ENCODE measurements at regions not wholly inside any gene's neighbourhood (a gene's known extent, or its start where the extent isn't known, plus 50 kb on each side); places are given as distances from the start of the nearest gene placed in this dataset.

DNA sequence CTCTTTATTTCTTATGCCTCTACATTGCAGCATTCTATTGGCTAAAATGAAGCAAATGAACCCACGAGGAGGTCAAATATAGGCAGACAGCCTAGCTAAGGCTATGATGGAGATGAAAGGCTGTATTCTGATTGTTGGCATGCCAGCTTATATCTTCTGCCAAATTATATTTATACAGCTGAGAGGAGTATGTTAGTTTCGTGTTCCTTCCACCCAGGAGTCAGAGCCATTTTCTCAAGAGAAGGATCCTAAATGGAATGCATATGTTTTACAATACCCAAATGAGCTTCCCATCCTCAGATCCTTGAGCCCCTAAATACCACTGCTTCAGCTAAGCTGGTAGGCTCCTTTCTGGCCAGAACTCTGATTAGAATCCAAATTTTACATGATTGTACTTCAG, 178.4 kb upstream of the HDDC2 start:
- WGBS, 10 experiments = 6 to 100% (median 46%) methylated on average over 1 to 2 of the region's 2 CpGs; no CpG with 5 or more reads in 2 of the 10 experiments
- Histone ChIP-seq H3K4me3 (no peak overlapping the region), H3K4me1 (replicated peaks in 1 of 2) (no peaks in the 10 kb centered on the region), H3K27ac (no peak overlapping the region)
- in situ Hi-C loops (cut with MboI; ENCODE audit: low pct_unique_long_range_greater_than_20kb in 2 of 9, low sequenced_read_pairs in 9 of 9, unreplicated experiment in 9 of 9) = no loop called here
- no peak for ATAC-seq (replicated peaks in 6 of 8)

DNA sequence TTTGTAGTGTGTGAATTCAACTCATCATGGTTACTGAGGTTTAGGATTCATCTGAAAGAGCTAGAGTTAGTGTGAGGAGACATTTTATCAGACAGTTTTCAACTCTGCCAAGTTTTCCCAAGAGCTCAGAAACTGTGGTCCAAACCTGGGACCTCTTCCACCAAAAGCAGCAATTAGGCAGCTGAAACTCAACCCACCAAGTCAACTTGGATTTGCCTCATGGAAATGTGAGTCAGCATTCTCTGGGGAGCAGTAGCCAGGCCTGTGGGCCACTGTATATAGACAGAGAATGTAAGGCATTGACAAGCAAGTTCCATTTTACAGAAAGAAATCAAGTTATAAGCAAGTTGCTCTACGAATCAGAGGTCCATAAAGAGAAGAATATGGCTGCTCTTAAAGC, 178.8 kb upstream of the HDDC2 start:
- Histone ChIP-seq H3K27ac (no peak overlapping the region), H3K4me1 (replicated peaks in 1 of 2) (no peaks in the 10 kb centered on the region), H3K4me3 (no peak overlapping the region)
- WGBS, 10 experiments = 33 to 86% (median 70%) methylated on average over 1 of the region's 1 CpG; no CpG with 5 or more reads in 5 of the 10 experiments
- ATAC-seq (replicated peaks in 6 of 8) = no peak
- in situ Hi-C loops (cut with MboI; ENCODE audit: low pct_unique_long_range_greater_than_20kb in 2 of 9, low sequenced_read_pairs in 9 of 9, unreplicated experiment in 9 of 9) = no loop called here

DNA sequence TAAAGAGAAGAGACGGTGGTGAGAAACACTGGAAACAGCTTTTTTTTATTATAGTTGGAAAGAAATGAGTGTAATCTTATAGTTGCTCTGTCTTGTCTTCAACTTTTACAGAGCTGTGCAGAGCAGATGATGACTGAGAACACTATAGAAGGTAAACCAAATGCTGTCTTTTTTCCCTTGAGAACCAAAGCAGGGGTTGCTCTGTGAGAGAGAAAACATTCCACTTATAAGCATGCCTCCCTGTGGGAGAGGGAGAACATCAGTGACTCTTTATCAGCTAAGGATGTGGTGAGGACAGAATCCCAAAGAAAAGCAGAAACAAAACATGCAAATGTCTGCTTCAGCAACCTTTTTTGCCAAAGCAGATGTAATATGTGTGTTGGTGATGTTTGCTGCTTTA, 179.3 kb upstream of the HDDC2 start:
- no peak overlapping the region for H3K4me3 ChIP-seq
- no peaks in the 10 kb centered on the region for H3K4me1 ChIP-seq (replicated peaks in 1 of 2)
- no peak for ATAC-seq (replicated peaks in 6 of 8)
- WGBS, 10 experiments = 10 to 100% (median 89%) methylated on average over 1 of the region's 1 CpG; no CpG with 5 or more reads in 4 of the 10 experiments
- H3K27ac ChIP-seq = no peak overlapping the region
- in situ Hi-C loops (cut with MboI; ENCODE audit: low pct_unique_long_range_greater_than_20kb in 2 of 9, low sequenced_read_pairs in 9 of 9, unreplicated experiment in 9 of 9) = no loop called here

DNA sequence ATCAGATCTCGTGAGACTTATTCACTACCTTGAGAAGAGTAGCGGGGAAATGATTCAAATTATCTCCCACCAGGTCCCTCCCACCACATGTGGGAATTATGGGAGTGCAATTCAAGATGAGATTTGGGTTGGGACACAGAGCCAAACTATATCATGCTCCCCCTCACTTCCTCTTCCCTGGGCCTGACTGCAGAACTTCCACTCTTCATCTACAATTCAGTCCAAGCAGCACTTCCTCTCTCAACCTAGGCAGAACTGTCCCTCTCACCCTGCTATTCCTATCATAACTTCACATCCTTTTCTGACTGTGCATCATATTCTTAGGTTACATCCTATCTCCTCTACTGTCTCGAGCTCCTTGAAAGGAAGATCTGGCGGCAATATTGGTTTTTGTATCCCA, 184.0 kb upstream of the HDDC2 start:
- in situ Hi-C loops (cut with MboI; ENCODE audit: low pct_unique_long_range_greater_than_20kb in 2 of 9, low sequenced_read_pairs in 9 of 9, unreplicated experiment in 9 of 9) = no loop called here
- Histone ChIP-seq H3K4me3 (no peak overlapping the region), H3K27ac (no peak overlapping the region), H3K4me1 (replicated peaks in 1 of 2) (no peaks in the 10 kb centered on the region)
- 7 to 100% (median 62%) methylated on average over 1 to 4 of the region's 4 CpGs; no CpG with 5 or more reads in 1 of the 10 experiments for WGBS, 10 experiments
- ATAC-seq (replicated peaks in 6 of 8) = no peak

DNA sequence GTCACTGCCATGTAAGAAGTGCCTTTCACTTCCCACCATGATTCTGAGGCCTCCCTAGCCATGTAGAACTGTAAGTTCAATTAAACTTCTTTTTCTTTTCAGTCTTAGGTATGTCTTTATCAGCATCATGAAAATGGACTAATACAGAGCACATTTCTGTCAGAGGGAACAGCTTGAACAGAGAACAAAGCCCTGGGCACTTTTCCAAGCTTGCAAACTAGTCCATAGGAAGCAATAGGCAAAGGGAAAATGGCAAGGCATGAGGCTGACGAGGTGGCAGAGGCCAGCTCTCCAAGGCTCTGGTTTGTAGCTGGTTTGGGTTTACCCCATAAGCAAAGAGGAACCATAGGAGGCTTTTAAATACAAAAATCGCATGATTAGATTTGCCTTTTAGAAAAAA, 185.1 kb upstream of the HDDC2 start:
- Histone ChIP-seq H3K4me1 (replicated peaks in 1 of 2) (peaks cover 0 to under 1% of the 10 kb centered on the region in 2 donors), H3K27ac (no peak overlapping the region), H3K4me3 (no peak overlapping the region)
- in situ Hi-C loops (cut with MboI; ENCODE audit: low pct_unique_long_range_greater_than_20kb in 2 of 9, low sequenced_read_pairs in 9 of 9, unreplicated experiment in 9 of 9) = no loop called here
- 0 to 100% (median 61%) methylated on average over 1 to 2 of the region's 2 CpGs; no CpG with 5 or more reads in 1 of the 10 experiments for WGBS, 10 experiments
- ATAC-seq (replicated peaks in 6 of 8) = no peak

DNA sequence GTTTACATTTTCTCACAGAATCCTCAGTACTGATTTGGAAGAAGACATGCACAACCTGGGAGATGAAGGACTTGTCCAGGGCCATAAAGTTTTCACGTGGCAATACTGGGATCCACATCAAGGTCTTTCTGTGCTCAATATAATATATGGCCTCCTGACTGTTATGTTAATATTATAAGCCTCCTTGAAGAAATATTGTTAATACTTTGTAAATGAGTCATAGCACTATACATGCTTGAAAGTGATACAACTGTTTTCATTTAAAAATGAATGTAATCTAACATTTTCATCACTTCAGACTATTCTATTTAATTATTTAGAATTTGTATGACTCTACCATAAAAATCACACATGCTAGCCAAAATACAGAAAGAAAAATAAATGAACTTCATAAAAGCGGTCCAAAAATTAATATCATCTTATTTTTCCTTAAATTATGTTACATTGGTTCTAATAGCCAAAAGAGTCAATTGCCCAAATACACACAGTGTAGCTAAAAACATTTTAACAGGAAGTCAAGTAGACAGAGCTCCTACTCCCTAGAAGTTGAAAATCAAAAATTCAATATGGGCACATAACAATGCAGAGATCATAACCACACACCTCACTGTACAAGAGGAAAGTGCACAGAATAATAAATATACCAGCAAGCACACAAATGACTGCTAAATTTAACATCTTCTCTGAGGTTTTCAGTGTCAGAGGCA, 188.0 kb upstream of the HDDC2 start:
- Histone ChIP-seq H3K27ac (no peak overlapping the region), H3K4me1 (replicated peaks in 1 of 2) (peaks cover 0 to 5% of the 10 kb centered on the region in 2 donors), H3K4me3 (no peak overlapping the region)
- in situ Hi-C loops (cut with MboI; ENCODE audit: low pct_unique_long_range_greater_than_20kb in 2 of 9, low sequenced_read_pairs in 9 of 9, unreplicated experiment in 9 of 9) = no loop called here
- ATAC-seq (replicated peaks in 6 of 8) = peak in 3 of 8 experiments; percentile 60 to 68 (median 65)
- 0 to 100% (median 81%) methylated on average over 1 to 2 of the region's 2 CpGs for WGBS, 10 experiments

DNA sequence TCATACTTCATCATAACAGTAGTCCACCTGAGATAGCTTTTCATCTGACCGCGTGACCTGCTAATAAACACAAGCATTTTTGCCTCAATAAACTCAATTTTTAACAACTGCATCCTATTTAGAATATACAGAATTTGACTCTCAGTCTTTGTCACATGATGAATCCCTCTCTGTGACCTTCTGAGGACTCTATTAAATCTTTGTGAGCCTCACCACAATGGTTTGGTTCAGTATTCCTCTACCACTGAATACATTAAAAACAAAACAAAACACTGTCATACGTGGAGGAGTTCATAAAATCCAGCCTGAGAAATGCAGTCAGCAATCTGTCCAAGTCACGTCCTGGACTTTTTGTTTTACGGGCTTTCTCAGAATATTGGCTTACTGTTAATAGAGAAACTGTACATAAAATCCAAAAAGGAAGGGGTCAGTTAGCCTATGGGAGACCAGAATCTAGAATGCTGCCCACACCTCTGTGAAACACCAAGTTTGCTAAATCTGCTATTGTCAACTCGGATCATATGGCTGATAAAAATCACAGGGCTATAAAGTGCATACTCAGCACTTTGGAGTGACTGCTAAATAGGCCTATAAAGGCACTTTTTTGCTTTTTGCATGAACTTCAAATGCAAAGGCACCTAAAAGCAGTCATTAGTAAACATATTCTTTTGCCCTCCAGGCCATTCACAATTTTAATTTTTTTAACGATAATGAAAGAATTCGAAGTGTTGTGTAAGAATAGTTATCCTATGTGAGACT, 190.3 kb upstream of the HDDC2 start:
- in situ Hi-C loops (cut with MboI; ENCODE audit: low pct_unique_long_range_greater_than_20kb in 2 of 9, low sequenced_read_pairs in 9 of 9, unreplicated experiment in 9 of 9) = no loop called here
- no peak overlapping the region for H3K4me3 ChIP-seq
- peaks cover 0 to 5% of the 10 kb centered on the region in 2 donors for H3K4me1 ChIP-seq (replicated peaks in 1 of 2)
- H3K27ac ChIP-seq = no peak overlapping the region
- WGBS, 10 experiments = 35 to 100% (median 78%) methylated on average over 2 to 8 of the region's 8 CpGs
- no peak for ATAC-seq (replicated peaks in 6 of 8)

DNA sequence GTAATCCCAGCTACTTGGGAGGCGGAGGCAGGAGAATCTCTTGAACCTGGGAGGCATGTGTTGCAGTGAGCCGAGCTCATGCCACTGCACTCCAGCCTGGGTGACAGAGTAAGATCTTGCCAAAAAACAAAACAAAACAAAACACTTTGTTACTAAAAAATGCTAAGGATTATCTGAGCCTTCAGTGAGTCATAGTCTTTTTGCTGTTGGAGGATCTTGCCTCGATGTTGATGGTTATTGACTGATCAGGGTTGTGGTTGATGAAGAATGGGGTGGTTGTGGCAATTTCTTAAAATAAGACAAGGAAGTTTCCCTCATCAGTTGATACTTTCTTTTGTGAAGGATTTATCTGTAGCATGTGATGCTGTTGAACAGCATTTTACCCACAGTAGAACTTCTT, 196.8 kb upstream of the HDDC2 start:
- no peak overlapping the region for H3K27ac ChIP-seq
- H3K4me1 ChIP-seq (replicated peaks in 1 of 2) = no peaks in the 10 kb centered on the region
- ATAC-seq (replicated peaks in 6 of 8) = no peak
- H3K4me3 ChIP-seq = no peak overlapping the region
- in situ Hi-C loops (cut with MboI; ENCODE audit: low pct_unique_long_range_greater_than_20kb in 2 of 9, low sequenced_read_pairs in 9 of 9, unreplicated experiment in 9 of 9) = no loop called here
- 41 to 100% (median 76%) methylated on average over 1 to 3 of the region's 3 CpGs; no CpG with 5 or more reads in 3 of the 10 experiments for WGBS, 10 experiments

DNA sequence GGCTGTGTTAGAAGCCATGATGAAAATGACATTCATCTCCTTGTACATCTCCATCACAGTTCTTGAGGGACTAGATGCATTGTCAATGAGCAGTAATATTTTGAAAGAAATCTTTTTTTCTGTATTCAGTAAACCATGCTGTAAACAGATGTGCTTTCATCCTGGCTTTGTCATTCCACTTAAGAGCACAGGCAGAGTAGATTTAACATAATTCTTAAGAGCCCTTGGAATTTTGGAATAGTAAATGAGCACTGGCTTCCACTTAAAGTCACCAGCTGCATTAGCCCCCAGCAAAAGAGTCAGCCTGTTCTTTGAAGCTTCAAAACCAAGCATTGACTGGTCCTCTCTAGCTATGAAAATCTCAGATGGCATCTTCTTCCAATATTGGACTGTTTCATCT, 197.8 kb upstream of the HDDC2 start:
- no peaks in the 10 kb centered on the region for H3K4me1 ChIP-seq (replicated peaks in 1 of 2)
- in situ Hi-C loops (cut with MboI; ENCODE audit: low pct_unique_long_range_greater_than_20kb in 2 of 9, low sequenced_read_pairs in 9 of 9, unreplicated experiment in 9 of 9) = no loop called here
- peak in 3 of 8 experiments; percentile 26 to 92 (median 80) for ATAC-seq (replicated peaks in 6 of 8)
- no peak overlapping the region for H3K4me3 ChIP-seq
- no peak overlapping the region for H3K27ac ChIP-seq

DNA sequence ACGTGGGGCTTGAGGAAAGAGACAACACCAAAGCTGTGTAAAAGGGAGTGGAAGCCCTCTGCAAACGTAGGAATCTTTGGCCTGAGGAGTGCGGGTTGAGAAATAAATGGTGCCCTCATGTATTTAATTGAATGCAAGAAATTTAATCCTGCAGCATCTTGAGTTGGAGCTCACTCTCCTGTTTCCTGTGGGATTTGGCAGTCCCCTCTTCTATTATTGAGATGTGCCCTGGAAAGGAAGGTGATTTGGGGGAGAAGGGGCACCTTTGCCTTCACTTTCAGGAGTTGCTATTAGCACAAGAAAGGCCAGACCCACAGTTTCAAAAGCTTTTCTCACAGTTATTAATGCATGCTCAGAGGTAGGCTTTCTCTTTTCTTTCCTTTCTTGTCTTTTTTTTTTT, 201.4 kb upstream of the HDDC2 start:
- Histone ChIP-seq H3K4me1 (replicated peaks in 1 of 2) (no peaks in the 10 kb centered on the region), H3K4me3 (no peak overlapping the region), H3K27ac (no peak overlapping the region)
- 0 to 70% (median 63%) methylated on average over 1 to 3 of the region's 3 CpGs; no CpG with 5 or more reads in 2 of the 10 experiments for WGBS, 10 experiments
- no peak for ATAC-seq (replicated peaks in 6 of 8)
- in situ Hi-C loops (cut with MboI; ENCODE audit: low pct_unique_long_range_greater_than_20kb in 2 of 9, low sequenced_read_pairs in 9 of 9, unreplicated experiment in 9 of 9) = no loop called here

DNA sequence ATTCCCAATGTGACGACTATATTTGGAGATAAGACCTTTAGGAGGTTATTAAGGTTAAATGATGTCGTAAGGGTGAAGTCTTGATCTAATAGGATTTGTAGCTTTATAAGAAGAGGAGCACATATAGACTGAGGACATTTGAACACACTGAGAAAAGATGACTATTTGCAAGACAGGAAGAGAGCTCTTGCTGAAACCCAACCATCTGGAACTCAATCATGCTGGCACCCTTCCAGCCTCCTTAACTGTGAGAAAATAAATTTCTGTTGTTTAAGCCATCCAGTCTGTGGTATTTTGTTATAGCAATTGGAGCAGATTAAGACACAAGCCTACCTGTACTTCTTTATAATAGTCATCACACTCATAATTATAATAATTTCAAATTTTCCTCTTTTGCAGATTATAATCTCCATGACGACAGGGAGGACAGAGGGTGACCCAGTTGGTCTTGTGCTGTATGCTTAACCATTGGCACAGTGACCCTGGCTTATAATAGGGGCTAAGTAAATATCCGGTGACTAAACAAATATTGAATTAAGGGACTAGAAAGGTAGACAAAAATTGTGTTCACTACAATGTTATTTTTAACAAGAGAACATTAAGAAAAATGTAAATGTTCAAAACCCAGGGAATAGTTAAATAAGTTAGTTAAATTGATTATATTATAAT, 206.4 kb upstream of the HDDC2 start:
- Histone ChIP-seq H3K27ac (no peak overlapping the region), H3K4me1 (replicated peaks in 1 of 2) (no peaks in the 10 kb centered on the region), H3K4me3 (no peak overlapping the region)
- in situ Hi-C loops (cut with MboI; ENCODE audit: low pct_unique_long_range_greater_than_20kb in 2 of 9, low sequenced_read_pairs in 9 of 9, unreplicated experiment in 9 of 9) = no loop called here
- ATAC-seq (replicated peaks in 6 of 8) = no peak
- 4 to 100% (median 80%) methylated on average over 1 to 4 of the region's 4 CpGs for WGBS, 10 experiments

DNA sequence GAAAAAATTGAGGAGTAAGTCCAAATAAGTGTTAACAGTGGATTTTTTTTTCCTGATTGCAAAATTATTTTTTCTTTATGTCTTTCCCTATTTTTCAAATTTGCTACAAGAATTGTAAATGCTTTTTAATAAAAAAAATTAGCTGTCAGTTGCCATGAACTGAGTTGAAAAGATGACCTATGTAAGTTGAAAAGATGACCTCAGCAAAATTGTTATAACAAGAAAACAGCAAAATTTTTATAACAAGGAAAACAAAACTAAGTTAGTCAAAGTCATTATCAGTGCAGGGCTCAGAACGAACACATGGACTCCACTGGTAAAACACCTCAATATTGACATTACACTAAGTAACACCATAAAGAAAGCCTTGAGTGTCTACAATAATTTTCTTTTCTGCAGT, 207.0 kb upstream of the HDDC2 start:
- WGBS, 10 experiments = 0 to 100% (median 76%) methylated on average over 1 of the region's 1 CpG; no CpG with 5 or more reads in 2 of the 10 experiments
- H3K27ac ChIP-seq = no peak overlapping the region
- in situ Hi-C loops (cut with MboI; ENCODE audit: low pct_unique_long_range_greater_than_20kb in 2 of 9, low sequenced_read_pairs in 9 of 9, unreplicated experiment in 9 of 9) = no loop called here

DNA sequence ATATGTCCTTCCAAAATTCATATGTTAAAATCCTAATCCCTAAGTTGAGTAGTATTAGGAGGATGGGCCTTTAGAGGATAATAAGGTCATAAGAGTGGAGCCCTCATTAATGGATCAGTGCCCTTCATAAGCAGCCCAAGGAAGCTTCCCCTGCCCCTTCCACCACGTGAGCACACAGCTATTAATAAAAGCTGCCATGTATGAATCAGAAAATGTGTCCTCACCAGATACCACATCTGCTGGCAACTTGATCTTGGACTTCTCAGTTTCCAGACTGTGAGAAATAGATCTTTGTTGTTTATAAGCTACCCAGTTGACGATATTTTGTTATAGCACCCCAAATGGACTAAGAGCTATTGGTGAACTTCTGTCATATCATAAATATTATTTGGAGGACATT, 207.7 kb upstream of the HDDC2 start:
- no peak overlapping the region for H3K4me3 ChIP-seq
- H3K27ac ChIP-seq = no peak overlapping the region
- H3K4me1 ChIP-seq (replicated peaks in 1 of 2) = no peaks in the 10 kb centered on the region
- WGBS, 10 experiments = 0 to 100% (median 69%) methylated on average over 1 to 2 of the region's 2 CpGs; no CpG with 5 or more reads in 2 of the 10 experiments
- no peak for ATAC-seq (replicated peaks in 6 of 8)
- in situ Hi-C loops (cut with MboI; ENCODE audit: low pct_unique_long_range_greater_than_20kb in 2 of 9, low sequenced_read_pairs in 9 of 9, unreplicated experiment in 9 of 9) = no loop called here

More for the DNA sequence above, 207.0 kb upstream of the HDDC2 start:
- H3K4me3 ChIP-seq = no peak overlapping the region
- H3K4me1 ChIP-seq (replicated peaks in 1 of 2) = no peaks in the 10 kb centered on the region
- ATAC-seq (replicated peaks in 6 of 8) = no peak

Measured in motor neuron (in vitro differentiated cells).